NCI-H1048 (cell line): ENCODE measurements at regions not wholly inside any gene's neighbourhood (a gene's known extent, or its start where the extent isn't known, plus 50 kb on each side); places are given as distances from the start of the nearest gene placed in this dataset.

Experiments
- DNase-seq: peaks from one replicate; lab custom pipeline; 2025; lab: John Stamatoyannopoulos, UW

DNA sequence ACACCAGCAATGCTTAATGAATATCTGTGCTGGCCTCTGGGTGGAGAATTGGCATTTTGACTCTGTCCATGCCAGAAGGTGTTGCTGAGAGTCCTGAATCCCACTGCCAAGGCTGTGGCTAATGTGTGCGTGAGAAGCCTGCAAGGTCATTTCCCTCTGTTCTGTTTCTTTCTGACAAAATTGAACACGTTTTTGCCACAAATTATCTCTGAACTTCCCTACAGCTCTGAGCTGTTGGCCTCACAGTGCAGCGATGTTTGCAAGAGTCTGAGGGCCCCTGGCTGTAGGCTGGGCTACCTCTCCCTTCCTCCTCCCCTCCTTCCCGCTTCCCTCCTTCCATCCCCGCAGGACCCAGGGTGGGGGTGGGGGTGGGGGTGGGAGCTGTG, 154.1 kb upstream of the HS6ST1 start:
- DNase-seq = no peak

- DNase-seq = no peak
Observed at GRCh38 chr2:128473175-128474035, 154.7 kb upstream of the HS6ST1 start.

- DNase-seq = no peak
Observed at GRCh38 chr2:128474036-128474955, 155.6 kb upstream of the HS6ST1 start.

DNA sequence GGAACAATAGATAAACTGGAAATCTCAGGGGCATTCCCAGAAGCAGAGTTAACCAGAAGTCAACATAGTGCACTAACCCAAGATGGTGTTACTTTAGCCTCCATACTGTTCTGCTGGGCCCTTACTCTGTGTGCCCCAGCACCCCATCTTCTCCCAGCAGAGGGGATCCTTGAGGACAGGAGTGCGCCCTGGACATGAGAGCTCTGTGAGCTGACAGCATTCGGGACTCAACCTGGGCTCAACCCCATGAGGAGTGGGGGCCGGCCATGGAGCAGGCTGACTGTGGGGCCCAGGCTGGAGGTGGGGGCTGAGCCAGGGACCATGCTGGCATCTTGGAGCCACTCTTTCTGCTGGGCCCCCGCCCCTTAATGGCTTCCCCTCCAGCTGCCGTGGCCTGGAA, 156.3 kb upstream of the HS6ST1 start:
- no peak for DNase-seq

- DNase-seq = no peak
Observed at GRCh38 chr2:128475427-128476211, 157.0 kb upstream of the HS6ST1 start.

GRCh38 chr2:128477026-128477820, 158.6 kb upstream of the HS6ST1 start:
- no peak for DNase-seq

GRCh38 chr2:128477891-128478290, 159.2 kb upstream of the HS6ST1 start:
- no peak for DNase-seq

- no peak for DNase-seq
Observed at GRCh38 chr2:128485761-128486639, 167.3 kb upstream of the HS6ST1 start.

DNA sequence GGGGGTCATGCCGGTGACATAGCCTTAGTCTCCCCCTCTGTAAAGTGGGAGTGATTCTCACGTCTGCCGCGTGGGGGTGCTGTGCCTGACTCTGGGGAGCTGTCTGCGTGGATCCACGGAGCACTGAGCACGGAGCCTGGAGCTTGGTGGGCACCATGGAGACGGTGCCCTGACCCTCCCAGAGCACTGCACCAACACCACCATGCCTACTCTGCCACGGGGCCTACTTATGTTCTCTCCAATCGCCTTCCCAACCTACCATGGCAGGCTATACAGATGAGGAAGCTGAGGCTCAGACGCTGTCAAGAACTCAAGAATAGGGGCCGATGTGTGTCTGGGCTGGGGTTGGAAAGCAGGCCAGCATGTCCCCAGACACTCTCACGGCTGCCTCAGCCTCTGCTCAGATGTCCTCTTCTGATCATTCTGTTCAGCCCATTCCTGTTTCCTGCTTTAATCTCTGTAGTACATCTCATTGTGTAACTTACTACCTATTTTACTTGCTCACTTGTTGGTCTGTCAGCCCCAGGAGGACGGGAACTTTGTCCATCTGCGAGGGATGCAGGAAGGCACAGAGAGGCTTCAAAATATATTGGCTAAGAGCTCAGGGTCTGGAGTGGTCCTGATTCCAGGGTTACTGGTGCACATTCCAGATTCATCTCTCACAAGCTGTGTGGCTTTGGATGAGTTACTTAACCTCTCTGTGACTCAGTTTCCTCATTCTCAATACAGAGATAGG, 168.1 kb upstream of the HS6ST1 start:
- DNase-seq = no peak

DNA sequence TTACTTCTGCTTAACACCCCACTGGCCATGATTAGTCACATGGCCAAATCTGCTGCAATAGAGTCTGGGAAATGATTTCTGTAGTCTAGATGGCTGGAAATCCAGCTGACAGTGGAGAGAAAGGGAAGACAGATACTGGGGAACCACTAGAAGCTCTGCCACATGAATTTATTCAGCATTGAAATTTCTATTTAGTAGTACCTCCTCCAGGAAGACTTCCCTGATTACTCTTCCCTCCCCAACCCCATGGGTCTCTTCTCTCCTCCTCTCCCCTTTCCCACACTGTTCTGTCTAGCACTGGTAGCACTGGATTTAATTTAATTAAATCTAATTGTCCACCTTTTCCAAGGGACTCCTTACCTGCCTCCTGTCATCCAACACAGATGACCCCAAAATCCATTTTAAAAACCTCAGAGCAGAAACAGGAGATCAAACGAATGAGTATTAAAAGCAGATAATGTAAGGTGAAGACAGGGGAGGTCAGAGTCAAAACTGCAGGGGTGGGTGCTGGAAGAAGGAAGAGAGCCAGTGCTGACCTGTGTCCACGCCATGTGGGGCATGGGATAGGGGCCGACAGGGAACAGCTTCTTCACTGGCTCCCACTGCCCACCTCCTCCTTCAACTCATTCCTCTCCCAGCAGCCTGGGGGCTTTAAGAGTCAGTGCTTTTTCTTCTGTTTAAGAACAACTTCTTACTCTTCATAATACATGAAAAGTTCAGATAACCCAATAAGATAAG, 169.2 kb upstream of the HS6ST1 start:
- no peak for DNase-seq

GRCh38 chr2:128488434-128488833, 169.8 kb upstream of the HS6ST1 start:
- DNase-seq = no peak

- no peak for DNase-seq
Observed at GRCh38 chr2:128489526-128490273, 171.0 kb upstream of the HS6ST1 start.

- no peak for DNase-seq
Observed at GRCh38 chr2:128490321-128490720, 171.7 kb upstream of the HS6ST1 start.

GRCh38 chr2:128490881-128491691, 172.4 kb upstream of the HS6ST1 start:
- DNase-seq = no peak

DNA sequence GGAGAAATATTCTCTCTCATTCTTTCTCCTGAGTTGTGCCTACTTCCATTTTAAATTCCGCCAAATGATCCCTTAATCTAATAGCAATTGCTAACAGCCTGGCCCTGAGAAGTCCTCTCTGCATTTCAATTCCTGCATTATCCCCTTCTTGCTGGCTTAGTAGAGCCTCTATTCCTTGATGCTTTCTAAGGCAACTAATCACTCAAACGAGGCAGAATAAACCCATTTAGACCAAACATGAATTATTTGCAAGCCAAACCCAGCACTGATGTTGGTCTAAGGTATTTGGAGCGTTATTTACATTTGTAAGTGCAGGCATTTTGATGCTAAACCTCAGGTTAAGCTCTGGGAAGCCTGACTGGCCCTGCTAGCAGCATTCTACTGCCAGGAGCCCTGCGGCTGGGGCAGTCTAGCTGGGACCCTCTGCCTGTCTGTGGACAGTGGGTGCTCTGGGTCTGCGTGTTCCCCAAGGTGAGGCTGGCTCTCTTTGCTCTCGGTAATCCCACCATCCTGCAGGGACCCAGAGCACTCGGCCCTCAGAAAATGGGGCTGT, 173.1 kb upstream of the HS6ST1 start:
- no peak for DNase-seq

- no peak for DNase-seq
Observed at GRCh38 chr2:128492966-128493811, 174.5 kb upstream of the HS6ST1 start.
